ENCODE measurements at regions not wholly inside any gene's neighbourhood (a gene's known extent, or its start where the extent isn't known, plus 50 kb on each side); places are given as distances from the start of the nearest gene placed in this dataset.

GRCh38 chr1:70490153-70490552 is 79.1 kb downstream of the CTH start:
- no peak overlapping the region for H3K4me3 ChIP-seq
- no peaks in the 10 kb centered on the region for H3K36me3 ChIP-seq
- H3K27ac ChIP-seq = no peak overlapping the region
- no peaks in the 10 kb centered on the region for H3K27me3 ChIP-seq
- no peaks in the 10 kb centered on the region for H3K4me1 ChIP-seq
- ATAC-seq (no peak), DNase-seq (no peak)
- TF ChIP-seq CTCF (IDR thresholded peaks at IDR 0.05) (no peak), POLR2A (IDR thresholded peaks at IDR 0.05) (no peak)
- 88% methylated on average over 1 of the region's 1 CpG for WGBS (ENCODE audit: insufficient coverage, low coverage, low lambda C conversion rate, missing lambda C conversion rate)
- intact Hi-C loops (cut with DNase I) = no loop called here
- no peaks in the 10 kb centered on the region for H3K9me3 ChIP-seq

GRCh38 chr1:70495370-70495769 is 84.3 kb downstream of the CTH start:
- DNase-seq (no peak), ATAC-seq (no peak)
- no peaks in the 10 kb centered on the region for H3K4me1 ChIP-seq
- H3K9me3 ChIP-seq = no peaks in the 10 kb centered on the region
- H3K4me3 ChIP-seq = no peak overlapping the region
- WGBS (ENCODE audit: insufficient coverage, low coverage, low lambda C conversion rate, missing lambda C conversion rate) = 49% methylated on average over 2 of the region's 2 CpGs
- intact Hi-C loops (cut with DNase I) = no loop called here
- no peak overlapping the region for H3K27ac ChIP-seq
- H3K36me3 ChIP-seq = no peaks in the 10 kb centered on the region
- H3K27me3 ChIP-seq = no peaks in the 10 kb centered on the region
- TF ChIP-seq POLR2A (IDR thresholded peaks at IDR 0.05) = no peak
- no peak for TF ChIP-seq CTCF (IDR thresholded peaks at IDR 0.05)

- no peak for ATAC-seq
- WGBS (ENCODE audit: insufficient coverage, low coverage, low lambda C conversion rate, missing lambda C conversion rate) = 60% methylated on average over 2 of the region's 2 CpGs
These were observed 85.1 kb downstream of the CTH start for GRCh38 chr1:70496181-70496580.

GRCh38 chr1:70497152-70497551 is 86.1 kb downstream of the CTH start:
- DNase-seq (no peak), ATAC-seq (no peak)
- no peak overlapping the region for H3K27ac ChIP-seq
- TF ChIP-seq CTCF (IDR thresholded peaks at IDR 0.05) (no peak), POLR2A (IDR thresholded peaks at IDR 0.05) (no peak)
- H3K4me3 ChIP-seq = no peak overlapping the region
- WGBS (ENCODE audit: insufficient coverage, low coverage, low lambda C conversion rate, missing lambda C conversion rate) = 57% methylated on average over 3 of the region's 3 CpGs
- intact Hi-C loops (cut with DNase I) = no loop called here
- no peaks in the 10 kb centered on the region for H3K36me3 ChIP-seq
- no peaks in the 10 kb centered on the region for H3K4me1 ChIP-seq
- no peaks in the 10 kb centered on the region for H3K27me3 ChIP-seq
- H3K9me3 ChIP-seq = no peaks in the 10 kb centered on the region

More at GRCh38 chr1:70496181-70496580, 85.1 kb downstream of the CTH start:
- no peaks in the 10 kb centered on the region for H3K27me3 ChIP-seq
- H3K4me3 ChIP-seq = no peak overlapping the region
- intact Hi-C loops (cut with DNase I) = no loop called here
- no peaks in the 10 kb centered on the region for H3K36me3 ChIP-seq
- DNase-seq = no peak
- H3K4me1 ChIP-seq = no peaks in the 10 kb centered on the region
- no peaks in the 10 kb centered on the region for H3K9me3 ChIP-seq
- TF ChIP-seq CTCF (IDR thresholded peaks at IDR 0.05) (no peak), POLR2A (IDR thresholded peaks at IDR 0.05) (no peak)
- no peak overlapping the region for H3K27ac ChIP-seq

- TF ChIP-seq CTCF (IDR thresholded peaks at IDR 0.05) (no peak), POLR2A (IDR thresholded peaks at IDR 0.05) (no peak)
- WGBS (ENCODE audit: insufficient coverage, low coverage, low lambda C conversion rate, missing lambda C conversion rate) = 30% methylated on average over 2 of the region's 2 CpGs
- no peak for DNase-seq
These were observed 87.6 kb downstream of the CTH start for GRCh38 chr1:70498666-70499065.

More at GRCh38 chr1:70498666-70499065, 87.6 kb downstream of the CTH start:
- no peaks in the 10 kb centered on the region for H3K4me1 ChIP-seq
- no peaks in the 10 kb centered on the region for H3K9me3 ChIP-seq
- no peaks in the 10 kb centered on the region for H3K36me3 ChIP-seq
- ATAC-seq = no peak
- H3K4me3 ChIP-seq = no peak overlapping the region
- intact Hi-C loops (cut with DNase I) = no loop called here
- H3K27ac ChIP-seq = no peak overlapping the region
- H3K27me3 ChIP-seq = no peaks in the 10 kb centered on the region
